Chondrocyte (in vitro differentiated cells): ENCODE measurements at regions not wholly inside any gene's neighbourhood (a gene's known extent, or its start where the extent isn't known, plus 50 kb on each side); places are given as distances from the start of the nearest gene placed in this dataset.

ENCODE experiments used
- DNase-seq: peaks from one replicate; pipeline ENCODE4 v3.0.0; 2021; ENCODE audit warnings: mixed read lengths, low spot score
- H3K27ac Mint-ChIP-seq: one replicate; pipeline ENCODE4 v1.8.0; 2021; ENCODE audit warnings: mild to moderate bottlenecking, moderate library complexity, mixed read lengths; ENCODE audit not compliant: unreplicated experiment
- H3K27me3 Mint-ChIP-seq: 2 replicates; pipeline ENCODE4 v1.8.0; 2021; ENCODE audit warnings: low read depth, mixed read lengths
- H3K36me3 Mint-ChIP-seq: 2 replicates; pipeline ENCODE4 v1.8.0; 2021; ENCODE audit warnings: low read depth, mixed read lengths
- H3K4me1 Mint-ChIP-seq: 2 replicates; pipeline ENCODE4 v1.8.0; 2021; ENCODE audit warnings: low read depth, mild to moderate bottlenecking, mixed read lengths
- H3K4me3 Mint-ChIP-seq: one replicate; pipeline ENCODE4 v1.8.0; 2021; ENCODE audit warnings: mild to moderate bottlenecking, moderate library complexity, mixed read lengths; ENCODE audit not compliant: unreplicated experiment
- H3K9me3 Mint-ChIP-seq: 2 replicates; pipeline ENCODE4 v1.8.0; 2021; ENCODE audit warnings: low read depth, mixed read lengths
- TF ChIP-seq, protein P1 (sequence below): fragments of 200-600 bp; sonication (generic); IDR thresholded peaks from 2 replicates; pipeline ENCODE4 v1.5.0; 2021; ENCODE audit warnings: antibody characterized with exemption, mild to moderate bottlenecking, moderate library complexity

DNA sequence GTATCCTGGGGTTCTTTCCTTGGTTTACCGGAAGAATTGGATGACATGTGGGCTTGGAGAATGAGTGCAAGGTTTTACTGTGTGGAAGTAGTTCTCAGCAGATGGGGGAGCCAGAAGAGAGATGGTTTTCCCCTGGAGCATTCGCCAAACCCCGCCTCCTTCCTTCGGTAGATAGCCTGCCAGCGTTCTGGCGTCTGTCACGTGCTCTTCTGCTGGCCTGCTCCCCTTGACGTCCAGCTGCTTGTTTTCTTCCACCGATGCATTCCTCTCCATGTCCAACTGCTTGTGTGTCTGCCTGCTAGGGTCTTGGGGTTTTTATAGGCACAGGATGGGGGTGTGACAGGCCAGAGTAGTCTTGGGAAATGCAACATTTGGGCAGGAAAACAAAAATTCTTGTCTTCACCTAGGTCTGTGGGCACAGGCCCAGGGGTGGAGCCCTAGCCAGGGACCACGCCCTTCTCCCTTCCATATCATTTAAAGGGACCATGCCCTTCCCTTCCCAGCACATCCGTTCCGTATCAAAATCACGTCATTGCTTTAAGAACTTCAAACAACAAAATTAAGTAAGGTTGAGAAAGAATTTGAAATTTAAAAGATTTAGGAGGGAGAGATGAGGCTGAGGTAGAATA, 538.7 kb upstream of the SMIM31 start:
- TF ChIP-seq, protein P1, sequence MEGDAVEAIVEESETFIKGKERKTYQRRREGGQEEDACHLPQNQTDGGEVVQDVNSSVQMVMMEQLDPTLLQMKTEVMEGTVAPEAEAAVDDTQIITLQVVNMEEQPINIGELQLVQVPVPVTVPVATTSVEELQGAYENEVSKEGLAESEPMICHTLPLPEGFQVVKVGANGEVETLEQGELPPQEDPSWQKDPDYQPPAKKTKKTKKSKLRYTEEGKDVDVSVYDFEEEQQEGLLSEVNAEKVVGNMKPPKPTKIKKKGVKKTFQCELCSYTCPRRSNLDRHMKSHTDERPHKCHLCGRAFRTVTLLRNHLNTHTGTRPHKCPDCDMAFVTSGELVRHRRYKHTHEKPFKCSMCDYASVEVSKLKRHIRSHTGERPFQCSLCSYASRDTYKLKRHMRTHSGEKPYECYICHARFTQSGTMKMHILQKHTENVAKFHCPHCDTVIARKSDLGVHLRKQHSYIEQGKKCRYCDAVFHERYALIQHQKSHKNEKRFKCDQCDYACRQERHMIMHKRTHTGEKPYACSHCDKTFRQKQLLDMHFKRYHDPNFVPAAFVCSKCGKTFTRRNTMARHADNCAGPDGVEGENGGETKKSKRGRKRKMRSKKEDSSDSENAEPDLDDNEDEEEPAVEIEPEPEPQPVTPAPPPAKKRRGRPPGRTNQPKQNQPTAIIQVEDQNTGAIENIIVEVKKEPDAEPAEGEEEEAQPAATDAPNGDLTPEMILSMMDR, result no peak
- Mint-ChIP-seq H3K4me3 (no peak overlapping the region), H3K9me3 (peaks cover 4% of the 10 kb centered on the region), H3K36me3 (peaks cover 1% of the 10 kb centered on the region), H3K27ac (no peak overlapping the region), H3K4me1 (peaks cover 18% of the 10 kb centered on the region), H3K27me3 (no peaks in the 10 kb centered on the region)
- DNase-seq, result no peak

DNA sequence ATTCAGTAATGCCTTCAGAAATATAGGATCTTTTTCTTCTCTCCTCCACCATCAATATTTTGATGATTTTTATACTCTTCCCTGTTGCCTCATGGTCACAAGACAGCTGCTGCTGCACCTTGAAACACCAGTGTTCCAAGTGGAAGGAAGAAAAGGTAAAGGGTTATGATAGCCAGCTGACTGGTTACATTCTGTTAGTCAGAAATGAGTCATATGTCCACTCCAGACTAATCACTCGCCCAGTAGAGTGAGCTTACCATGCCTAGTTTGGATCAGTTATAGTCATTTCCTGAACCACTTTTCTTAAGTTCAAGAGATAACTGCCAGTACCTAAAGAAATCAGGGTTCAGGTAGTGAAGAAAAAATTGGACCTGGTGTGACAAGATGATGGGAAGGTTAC, 532.3 kb upstream of the SMIM31 start:
- H3K36me3 Mint-ChIP-seq, result peaks cover 1% of the 10 kb centered on the region
- H3K4me3 Mint-ChIP-seq, result no peak overlapping the region
- no peak for DNase-seq
- peaks cover 7% of the 10 kb centered on the region for H3K9me3 Mint-ChIP-seq
- TF ChIP-seq, protein P1, result no peak
- H3K27ac Mint-ChIP-seq, result no peak overlapping the region
- H3K27me3 Mint-ChIP-seq, result no peaks in the 10 kb centered on the region
- H3K4me1 Mint-ChIP-seq, result no peaks in the 10 kb centered on the region

DNA sequence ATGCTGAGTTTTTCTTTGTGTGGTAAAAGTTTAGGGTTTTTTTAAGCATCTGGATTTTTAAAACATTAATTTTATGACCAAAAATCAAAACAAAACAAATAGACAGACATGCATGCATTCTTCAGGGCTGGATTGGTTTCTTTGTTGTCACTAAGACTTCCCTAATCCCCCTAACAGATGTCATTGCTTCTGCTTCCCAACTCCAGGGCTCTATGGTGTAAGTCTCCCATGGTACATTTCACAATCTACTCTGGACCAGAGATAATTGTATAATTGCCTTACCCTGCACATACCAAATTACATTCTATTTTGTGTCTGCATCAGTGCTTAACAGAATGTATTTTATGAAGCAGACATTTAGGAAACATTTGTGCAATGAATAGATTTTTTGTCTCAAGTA, 529.1 kb upstream of the SMIM31 start:
- DNase-seq, result no peak
- no peaks in the 10 kb centered on the region for H3K36me3 Mint-ChIP-seq
- no peaks in the 10 kb centered on the region for H3K27me3 Mint-ChIP-seq
- no peak overlapping the region for H3K27ac Mint-ChIP-seq
- H3K4me1 Mint-ChIP-seq, result no peaks in the 10 kb centered on the region
- H3K9me3 Mint-ChIP-seq, result peaks cover 3% of the 10 kb centered on the region
- TF ChIP-seq, protein P1, result no peak
- H3K4me3 Mint-ChIP-seq, result no peak overlapping the region

DNA sequence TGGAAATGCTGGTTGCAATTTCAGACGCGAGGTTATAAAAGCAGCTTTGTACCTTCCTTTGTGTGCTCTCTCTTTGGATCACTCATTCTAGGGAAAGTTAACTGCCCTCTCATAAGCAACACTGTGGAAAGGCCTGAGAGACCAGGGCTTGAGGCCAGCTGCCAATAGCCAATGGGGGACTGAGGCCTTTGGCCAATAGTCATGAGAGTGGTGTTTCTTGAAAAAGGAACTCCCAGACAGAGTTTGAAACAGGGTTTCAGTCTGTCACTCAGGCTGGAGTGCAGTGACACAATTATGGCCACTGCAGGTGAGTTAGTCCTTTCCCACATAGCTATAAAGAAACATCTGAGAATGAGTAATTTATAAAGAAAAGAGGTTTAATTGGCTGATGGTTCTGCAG, 524.7 kb upstream of the SMIM31 start:
- TF ChIP-seq, protein P1, result no peak
- no peaks in the 10 kb centered on the region for H3K36me3 Mint-ChIP-seq
- H3K4me1 Mint-ChIP-seq, result no peaks in the 10 kb centered on the region
- DNase-seq, result no peak
- no peaks in the 10 kb centered on the region for H3K9me3 Mint-ChIP-seq
- no peak overlapping the region for H3K4me3 Mint-ChIP-seq
- H3K27ac Mint-ChIP-seq, result no peak overlapping the region
- no peaks in the 10 kb centered on the region for H3K27me3 Mint-ChIP-seq

DNA sequence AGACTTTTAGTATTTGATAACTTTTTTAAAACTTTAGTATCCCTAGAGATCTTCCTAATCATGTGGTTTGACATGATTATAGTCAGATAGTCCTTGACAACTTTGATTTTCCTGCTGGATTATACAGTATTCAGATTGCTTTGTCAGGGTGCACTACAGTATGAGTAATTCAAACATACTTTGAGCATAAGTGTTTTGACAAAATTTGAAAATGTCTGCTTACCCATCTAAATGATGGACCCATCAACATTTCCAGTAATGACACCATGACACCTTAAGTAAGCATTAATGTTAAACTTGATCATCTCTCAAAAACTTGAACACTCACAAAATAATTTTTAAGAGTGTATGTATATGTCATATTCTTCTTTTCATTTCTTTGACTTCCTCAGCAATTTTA, 514.5 kb upstream of the SMIM31 start:
- H3K36me3 Mint-ChIP-seq, result no peaks in the 10 kb centered on the region
- DNase-seq, result no peak
- peaks cover 19% of the 10 kb centered on the region for H3K4me1 Mint-ChIP-seq
- no peaks in the 10 kb centered on the region for H3K9me3 Mint-ChIP-seq
- no peak overlapping the region for H3K27ac Mint-ChIP-seq
- no peaks in the 10 kb centered on the region for H3K27me3 Mint-ChIP-seq
- H3K4me3 Mint-ChIP-seq, result no peak overlapping the region
- TF ChIP-seq, protein P1, result no peak
